WTC11 (cell line): ENCODE measurements at regions not wholly inside any gene's neighbourhood (a gene's known extent, or its start where the extent isn't known, plus 50 kb on each side); places are given as distances from the start of the nearest gene placed in this dataset.

Experiments used
- ATAC-seq: fragments of 200-7000 bp; cut with Tn5 transposase; 2 replicates; pipeline ENCODE4 v1.10.0; 2021; ENCODE audit warnings: mild to moderate bottlenecking, moderate library complexity
- CTCF ChIA-PET: fragments of 300-600 bp; sonication (Branson Sonifier 250); formaldehyde crosslinking; loops from one replicate; lab custom pipeline; 2021; ENCODE audit warnings: antibody characterized with exemption; lab: Charles Lee
- POLR2A ChIA-PET: fragments of 350-600 bp; sonication (Branson Sonifier 250); formaldehyde crosslinking; loops from one replicate; lab custom pipeline; 2021; ENCODE audit warnings: antibody characterized with exemption; lab: Charles Lee
- DNase-seq: peaks from one replicate; pipeline ENCODE4 v3.0.0; 2021; ENCODE audit warnings: low spot score
- H3K27ac Mint-ChIP-seq: 2 replicates; pipeline ENCODE4 v1.8.0; 2021; ENCODE audit warnings: mixed read lengths
- H3K27me3 Mint-ChIP-seq: 2 replicates; pipeline ENCODE4 v1.8.0; 2021; ENCODE audit warnings: low read depth, mild to moderate bottlenecking, moderate library complexity, mixed read lengths
- H3K36me3 Mint-ChIP-seq: 2 replicates; pipeline ENCODE4 v1.8.0; 2021; ENCODE audit warnings: mixed read lengths
- H3K4me1 Mint-ChIP-seq: 2 replicates; pipeline ENCODE4 v1.8.0; 2022; ENCODE audit warnings: mixed read lengths
- H3K4me3 Mint-ChIP-seq: 2 replicates; pipeline ENCODE4 v1.8.0; 2021; ENCODE audit warnings: mild to moderate bottlenecking, moderate library complexity, mixed read lengths
- H3K9me3 Mint-ChIP-seq: 2 replicates; pipeline ENCODE4 v1.8.0; 2021; ENCODE audit warnings: mixed read lengths
- ATF1 ChIP-seq: sonication (generic); formaldehyde crosslinking; IDR thresholded peaks from 2 replicates; pipeline ENCODE4 v1.8.1; 2023; ENCODE audit warnings: mild to moderate bottlenecking, moderate library complexity, missing genetic modification reagents
- CREM ChIP-seq: sonication (generic); formaldehyde crosslinking; IDR thresholded peaks from 2 replicates; pipeline ENCODE4 v1.8.1; 2022; ENCODE audit warnings: mild to moderate bottlenecking, missing genetic modification reagents, moderate library complexity
- EMX1 ChIP-seq: fragments of 250-450 bp; sonication (Bioruptor Pico); IDR thresholded peaks from 2 replicates; pipeline ENCODE4 v1.8.0; 2021; ENCODE audit warnings: mild to moderate bottlenecking
- ESRRA ChIP-seq: sonication (generic); formaldehyde crosslinking; IDR thresholded peaks from 2 replicates; pipeline ENCODE4 v1.8.1; 2022; ENCODE audit warnings: mild to moderate bottlenecking, missing genetic modification reagents, borderline replicate concordance
- FOXK1 ChIP-seq: sonication (generic); formaldehyde crosslinking; IDR thresholded peaks from 2 replicates; pipeline ENCODE4 v1.8.0; 2022; ENCODE audit warnings: mild to moderate bottlenecking, moderate library complexity, missing genetic modification reagents
- NFE2L1 ChIP-seq: sonication (generic); formaldehyde crosslinking; IDR thresholded peaks from 2 replicates; pipeline ENCODE4 v1.8.1; 2023; ENCODE audit warnings: missing genetic modification reagents
- NFYB ChIP-seq: sonication (generic); formaldehyde crosslinking; conservative IDR thresholded peaks from 2 replicates; pipeline ENCODE4 v1.8.0; 2022; ENCODE audit warnings: low read depth, missing genetic modification reagents
- SMAD3 ChIP-seq: sonication (generic); formaldehyde crosslinking; IDR thresholded peaks from 2 replicates; pipeline ENCODE4 v1.8.0; 2022; ENCODE audit warnings: missing genetic modification reagents, mild to moderate bottlenecking, borderline replicate concordance
- SOX15 ChIP-seq: fragments of 250-450 bp; sonication (Bioruptor Pico); IDR thresholded peaks from 2 replicates; pipeline ENCODE4 v1.9.0; 2021; ENCODE audit warnings: mild to moderate bottlenecking
- TEAD1 ChIP-seq: sonication (generic); formaldehyde crosslinking; IDR thresholded peaks from 2 replicates; pipeline ENCODE4 v1.8.0; 2022; ENCODE audit warnings: mild to moderate bottlenecking, missing genetic modification reagents
- ZNF671 ChIP-seq: fragments of 250-450 bp; sonication (Bioruptor Pico); IDR thresholded peaks from 2 replicates; pipeline ENCODE4 v1.8.0; 2021; ENCODE audit warnings: mild to moderate bottlenecking
- TF ChIP-seq, protein P1 (sequence below): sonication (generic); formaldehyde crosslinking; IDR thresholded peaks from 2 replicates; pipeline ENCODE4 v1.8.1; 2022; ENCODE audit warnings: low read depth, mild to moderate bottlenecking, moderate library complexity, missing genetic modification reagents, borderline replicate concordance
- TF ChIP-seq, protein P2 (sequence below): sonication (generic); formaldehyde crosslinking; IDR thresholded peaks from 2 replicates; pipeline ENCODE4 v1.8.1; 2023; ENCODE audit warnings: mild to moderate bottlenecking, missing genetic modification reagents, moderate library complexity
- TF ChIP-seq, protein P3 (sequence below): sonication (generic); formaldehyde crosslinking; IDR thresholded peaks from 2 replicates; pipeline ENCODE4 v1.8.0; 2022; ENCODE audit warnings: missing genetic modification reagents
- TF ChIP-seq, protein P4 (sequence below): fragments of 250-450 bp; sonication (Bioruptor Pico); IDR thresholded peaks from 2 replicates; pipeline ENCODE4 v1.8.0; 2021; ENCODE audit warnings: mild to moderate bottlenecking
- TF ChIP-seq, protein P5 (sequence below): sonication (generic); formaldehyde crosslinking; IDR thresholded peaks from 2 replicates; pipeline ENCODE4 v1.8.1; 2023; ENCODE audit warnings: mild to moderate bottlenecking, missing genetic modification reagents
- TF ChIP-seq, protein P6 (sequence below): fragments of 250-450 bp; sonication (Bioruptor Pico); conservative IDR thresholded peaks from 2 replicates; pipeline ENCODE4 v1.9.0; 2021; ENCODE audit warnings: mild to moderate bottlenecking
- TF ChIP-seq, protein P7 (sequence below): sonication (generic); formaldehyde crosslinking; conservative IDR thresholded peaks from 2 replicates; pipeline ENCODE4 v1.8.1; 2023; ENCODE audit warnings: mild to moderate bottlenecking, low read depth, missing genetic modification reagents, moderate library complexity
- TF ChIP-seq, protein P8 (sequence below): sonication (generic); formaldehyde crosslinking; IDR thresholded peaks from 2 replicates; pipeline ENCODE4 v1.8.1; 2023; ENCODE audit warnings: mild to moderate bottlenecking, missing genetic modification reagents, borderline replicate concordance

DNA sequence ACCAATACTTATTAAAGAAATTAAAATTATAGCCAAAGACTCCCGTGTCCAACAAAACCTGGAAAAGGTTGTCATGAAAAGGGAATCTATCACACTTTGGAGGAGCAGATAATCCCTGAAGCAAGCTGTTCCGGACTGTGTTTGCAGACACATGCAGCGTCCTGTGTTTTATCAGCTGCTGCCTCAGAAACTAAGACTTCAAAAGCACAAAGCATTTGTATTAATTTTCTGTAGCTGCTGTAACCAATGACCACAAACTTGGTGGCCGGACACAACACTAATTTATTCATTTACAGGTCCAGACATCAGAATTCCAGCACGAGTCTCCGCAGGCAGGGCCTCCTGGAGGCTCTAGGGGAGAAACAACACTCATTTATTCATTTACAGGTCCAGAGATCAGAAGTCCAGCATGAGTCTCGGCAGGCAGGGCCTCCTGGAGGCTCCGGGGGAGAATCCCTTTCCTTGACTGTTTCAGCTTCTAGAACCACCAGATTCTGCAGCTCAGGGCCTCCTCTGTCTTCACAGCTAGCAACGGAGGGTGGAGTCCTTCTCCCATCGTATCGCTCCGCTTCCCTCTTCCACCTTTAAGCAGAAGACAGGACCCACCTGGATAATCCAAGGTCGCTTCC lies 465.3 kb downstream of the BRD1 start:
- Mint-ChIP-seq H3K27ac (no peak overlapping the region), H3K27me3 (no peaks in the 10 kb centered on the region), H3K9me3 (no peaks in the 10 kb centered on the region), H3K36me3 (no peaks in the 10 kb centered on the region), H3K4me3 (no peak overlapping the region), H3K4me1 (no peaks in the 10 kb centered on the region)
- no peak for TF ChIP-seq SMAD3
- TF ChIP-seq, protein P1, sequence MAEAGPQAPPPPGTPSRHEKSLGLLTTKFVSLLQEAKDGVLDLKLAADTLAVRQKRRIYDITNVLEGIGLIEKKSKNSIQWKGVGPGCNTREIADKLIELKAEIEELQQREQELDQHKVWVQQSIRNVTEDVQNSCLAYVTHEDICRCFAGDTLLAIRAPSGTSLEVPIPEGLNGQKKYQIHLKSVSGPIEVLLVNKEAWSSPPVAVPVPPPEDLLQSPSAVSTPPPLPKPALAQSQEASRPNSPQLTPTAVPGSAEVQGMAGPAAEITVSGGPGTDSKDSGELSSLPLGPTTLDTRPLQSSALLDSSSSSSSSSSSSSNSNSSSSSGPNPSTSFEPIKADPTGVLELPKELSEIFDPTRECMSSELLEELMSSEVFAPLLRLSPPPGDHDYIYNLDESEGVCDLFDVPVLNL: no peak
- TF ChIP-seq, protein P2, sequence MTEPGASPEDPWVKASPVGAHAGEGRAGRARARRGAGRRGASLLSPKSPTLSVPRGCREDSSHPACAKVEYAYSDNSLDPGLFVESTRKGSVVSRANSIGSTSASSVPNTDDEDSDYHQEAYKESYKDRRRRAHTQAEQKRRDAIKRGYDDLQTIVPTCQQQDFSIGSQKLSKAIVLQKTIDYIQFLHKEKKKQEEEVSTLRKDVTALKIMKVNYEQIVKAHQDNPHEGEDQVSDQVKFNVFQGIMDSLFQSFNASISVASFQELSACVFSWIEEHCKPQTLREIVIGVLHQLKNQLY (CRISPR knock-in tag): no peak
- no peak for TF ChIP-seq ESRRA (CRISPR knock-in tag)
- TF ChIP-seq CREM (CRISPR knock-in tag): no peak
- TF ChIP-seq SOX15 (CRISPR knock-in tag): no peak
- TF ChIP-seq, protein P3, sequence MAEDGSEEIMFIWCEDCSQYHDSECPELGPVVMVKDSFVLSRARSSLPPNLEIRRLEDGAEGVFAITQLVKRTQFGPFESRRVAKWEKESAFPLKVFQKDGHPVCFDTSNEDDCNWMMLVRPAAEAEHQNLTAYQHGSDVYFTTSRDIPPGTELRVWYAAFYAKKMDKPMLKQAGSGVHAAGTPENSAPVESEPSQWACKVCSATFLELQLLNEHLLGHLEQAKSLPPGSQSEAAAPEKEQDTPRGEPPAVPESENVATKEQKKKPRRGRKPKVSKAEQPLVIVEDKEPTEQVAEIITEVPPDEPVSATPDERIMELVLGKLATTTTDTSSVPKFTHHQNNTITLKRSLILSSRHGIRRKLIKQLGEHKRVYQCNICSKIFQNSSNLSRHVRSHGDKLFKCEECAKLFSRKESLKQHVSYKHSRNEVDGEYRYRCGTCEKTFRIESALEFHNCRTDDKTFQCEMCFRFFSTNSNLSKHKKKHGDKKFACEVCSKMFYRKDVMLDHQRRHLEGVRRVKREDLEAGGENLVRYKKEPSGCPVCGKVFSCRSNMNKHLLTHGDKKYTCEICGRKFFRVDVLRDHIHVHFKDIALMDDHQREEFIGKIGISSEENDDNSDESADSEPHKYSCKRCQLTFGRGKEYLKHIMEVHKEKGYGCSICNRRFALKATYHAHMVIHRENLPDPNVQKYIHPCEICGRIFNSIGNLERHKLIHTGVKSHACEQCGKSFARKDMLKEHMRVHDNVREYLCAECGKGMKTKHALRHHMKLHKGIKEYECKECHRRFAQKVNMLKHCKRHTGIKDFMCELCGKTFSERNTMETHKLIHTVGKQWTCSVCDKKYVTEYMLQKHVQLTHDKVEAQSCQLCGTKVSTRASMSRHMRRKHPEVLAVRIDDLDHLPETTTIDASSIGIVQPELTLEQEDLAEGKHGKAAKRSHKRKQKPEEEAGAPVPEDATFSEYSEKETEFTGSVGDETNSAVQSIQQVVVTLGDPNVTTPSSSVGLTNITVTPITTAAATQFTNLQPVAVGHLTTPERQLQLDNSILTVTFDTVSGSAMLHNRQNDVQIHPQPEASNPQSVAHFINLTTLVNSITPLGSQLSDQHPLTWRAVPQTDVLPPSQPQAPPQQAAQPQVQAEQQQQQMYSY (CRISPR knock-in tag): no peak
- TF ChIP-seq ZNF671 (CRISPR knock-in tag): no peak
- TF ChIP-seq NFYB (CRISPR knock-in tag): no peak
- no peak for TF ChIP-seq TEAD1
- TF ChIP-seq FOXK1 (CRISPR knock-in tag): no peak
- TF ChIP-seq, protein P4, sequence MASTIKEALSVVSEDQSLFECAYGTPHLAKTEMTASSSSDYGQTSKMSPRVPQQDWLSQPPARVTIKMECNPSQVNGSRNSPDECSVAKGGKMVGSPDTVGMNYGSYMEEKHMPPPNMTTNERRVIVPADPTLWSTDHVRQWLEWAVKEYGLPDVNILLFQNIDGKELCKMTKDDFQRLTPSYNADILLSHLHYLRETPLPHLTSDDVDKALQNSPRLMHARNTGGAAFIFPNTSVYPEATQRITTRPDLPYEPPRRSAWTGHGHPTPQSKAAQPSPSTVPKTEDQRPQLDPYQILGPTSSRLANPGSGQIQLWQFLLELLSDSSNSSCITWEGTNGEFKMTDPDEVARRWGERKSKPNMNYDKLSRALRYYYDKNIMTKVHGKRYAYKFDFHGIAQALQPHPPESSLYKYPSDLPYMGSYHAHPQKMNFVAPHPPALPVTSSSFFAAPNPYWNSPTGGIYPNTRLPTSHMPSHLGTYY: no peak
- DNase-seq (no peak), ATAC-seq (no peak)
- ChIA-PET CTCF (no interaction called here), POLR2A (no interaction called here)

DNA sequence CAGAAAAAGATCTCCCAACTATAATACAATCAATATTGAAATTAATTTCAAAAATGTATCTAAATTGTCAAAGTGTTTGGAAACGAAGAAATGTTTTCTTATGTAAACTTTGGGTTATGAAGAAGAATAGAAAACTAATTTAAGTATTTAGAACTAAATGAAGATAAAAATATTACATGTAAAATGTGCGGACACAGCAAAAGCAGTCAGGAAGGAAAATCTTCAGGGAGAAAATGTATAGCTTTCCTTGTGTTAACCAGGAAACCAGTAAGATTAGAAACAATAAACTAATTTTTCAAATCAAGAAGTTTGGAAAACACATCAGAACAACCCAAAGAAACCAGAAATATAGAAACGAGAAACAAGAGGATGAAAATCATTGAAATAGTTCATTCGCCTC lies 466.5 kb downstream of the BRD1 start:
- H3K4me3 Mint-ChIP-seq: no peak overlapping the region
- no peak for DNase-seq
- CTCF ChIA-PET: no interaction called here
- POLR2A ChIA-PET: no interaction called here
- no peak for ATAC-seq
- H3K4me1 Mint-ChIP-seq: no peaks in the 10 kb centered on the region
- H3K27ac Mint-ChIP-seq: no peak overlapping the region
- no peaks in the 10 kb centered on the region for H3K27me3 Mint-ChIP-seq
- H3K36me3 Mint-ChIP-seq: no peaks in the 10 kb centered on the region
- no peaks in the 10 kb centered on the region for H3K9me3 Mint-ChIP-seq
- TF ChIP-seq ATF1 (no peak), SOX15 (CRISPR knock-in tag) (no peak), NFE2L1 (CRISPR knock-in tag) (no peak), EMX1 (CRISPR knock-in tag) (no peak)
- TF ChIP-seq, protein P5, sequence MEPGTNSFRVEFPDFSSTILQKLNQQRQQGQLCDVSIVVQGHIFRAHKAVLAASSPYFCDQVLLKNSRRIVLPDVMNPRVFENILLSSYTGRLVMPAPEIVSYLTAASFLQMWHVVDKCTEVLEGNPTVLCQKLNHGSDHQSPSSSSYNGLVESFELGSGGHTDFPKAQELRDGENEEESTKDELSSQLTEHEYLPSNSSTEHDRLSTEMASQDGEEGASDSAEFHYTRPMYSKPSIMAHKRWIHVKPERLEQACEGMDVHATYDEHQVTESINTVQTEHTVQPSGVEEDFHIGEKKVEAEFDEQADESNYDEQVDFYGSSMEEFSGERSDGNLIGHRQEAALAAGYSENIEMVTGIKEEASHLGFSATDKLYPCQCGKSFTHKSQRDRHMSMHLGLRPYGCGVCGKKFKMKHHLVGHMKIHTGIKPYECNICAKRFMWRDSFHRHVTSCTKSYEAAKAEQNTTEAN: no peak
- TF ChIP-seq, protein P6, sequence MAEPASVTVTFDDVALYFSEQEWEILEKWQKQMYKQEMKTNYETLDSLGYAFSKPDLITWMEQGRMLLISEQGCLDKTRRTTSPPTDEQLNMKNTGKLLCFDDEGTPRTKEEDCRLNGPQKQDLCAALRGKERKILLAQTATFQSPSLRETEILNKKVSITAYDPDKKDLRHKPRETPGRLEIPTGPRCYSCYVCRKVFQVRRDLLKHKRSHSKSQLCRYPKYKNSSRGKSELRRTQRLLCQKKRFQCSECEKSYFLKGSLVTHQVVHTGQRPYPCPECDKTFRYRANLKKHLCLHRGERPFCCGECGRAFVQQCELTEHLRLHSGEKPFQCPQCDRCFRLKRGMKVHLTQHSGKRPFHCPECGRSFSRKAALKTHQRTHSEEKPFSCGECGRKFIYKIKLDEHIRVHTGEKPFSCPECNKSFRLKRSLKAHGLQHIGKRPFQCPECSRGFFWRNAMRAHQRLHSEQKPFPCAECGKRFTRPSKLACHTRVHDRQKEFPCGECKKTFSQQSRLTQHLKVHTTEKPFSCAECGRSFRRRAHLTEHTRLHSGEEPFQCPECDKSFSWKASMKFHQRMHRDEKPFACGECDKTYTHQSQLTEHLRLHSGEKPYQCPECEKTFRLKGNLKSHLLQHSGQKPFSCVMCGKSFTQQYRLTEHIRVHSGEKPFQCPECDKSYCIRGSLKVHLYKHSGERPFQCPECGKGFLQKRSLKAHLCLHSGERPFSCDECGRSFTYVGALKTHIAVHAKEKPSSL: no peak
- TF ChIP-seq, protein P7, sequence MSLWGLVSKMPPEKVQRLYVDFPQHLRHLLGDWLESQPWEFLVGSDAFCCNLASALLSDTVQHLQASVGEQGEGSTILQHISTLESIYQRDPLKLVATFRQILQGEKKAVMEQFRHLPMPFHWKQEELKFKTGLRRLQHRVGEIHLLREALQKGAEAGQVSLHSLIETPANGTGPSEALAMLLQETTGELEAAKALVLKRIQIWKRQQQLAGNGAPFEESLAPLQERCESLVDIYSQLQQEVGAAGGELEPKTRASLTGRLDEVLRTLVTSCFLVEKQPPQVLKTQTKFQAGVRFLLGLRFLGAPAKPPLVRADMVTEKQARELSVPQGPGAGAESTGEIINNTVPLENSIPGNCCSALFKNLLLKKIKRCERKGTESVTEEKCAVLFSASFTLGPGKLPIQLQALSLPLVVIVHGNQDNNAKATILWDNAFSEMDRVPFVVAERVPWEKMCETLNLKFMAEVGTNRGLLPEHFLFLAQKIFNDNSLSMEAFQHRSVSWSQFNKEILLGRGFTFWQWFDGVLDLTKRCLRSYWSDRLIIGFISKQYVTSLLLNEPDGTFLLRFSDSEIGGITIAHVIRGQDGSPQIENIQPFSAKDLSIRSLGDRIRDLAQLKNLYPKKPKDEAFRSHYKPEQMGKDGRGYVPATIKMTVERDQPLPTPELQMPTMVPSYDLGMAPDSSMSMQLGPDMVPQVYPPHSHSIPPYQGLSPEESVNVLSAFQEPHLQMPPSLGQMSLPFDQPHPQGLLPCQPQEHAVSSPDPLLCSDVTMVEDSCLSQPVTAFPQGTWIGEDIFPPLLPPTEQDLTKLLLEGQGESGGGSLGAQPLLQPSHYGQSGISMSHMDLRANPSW: no peak
- TF ChIP-seq, protein P8, sequence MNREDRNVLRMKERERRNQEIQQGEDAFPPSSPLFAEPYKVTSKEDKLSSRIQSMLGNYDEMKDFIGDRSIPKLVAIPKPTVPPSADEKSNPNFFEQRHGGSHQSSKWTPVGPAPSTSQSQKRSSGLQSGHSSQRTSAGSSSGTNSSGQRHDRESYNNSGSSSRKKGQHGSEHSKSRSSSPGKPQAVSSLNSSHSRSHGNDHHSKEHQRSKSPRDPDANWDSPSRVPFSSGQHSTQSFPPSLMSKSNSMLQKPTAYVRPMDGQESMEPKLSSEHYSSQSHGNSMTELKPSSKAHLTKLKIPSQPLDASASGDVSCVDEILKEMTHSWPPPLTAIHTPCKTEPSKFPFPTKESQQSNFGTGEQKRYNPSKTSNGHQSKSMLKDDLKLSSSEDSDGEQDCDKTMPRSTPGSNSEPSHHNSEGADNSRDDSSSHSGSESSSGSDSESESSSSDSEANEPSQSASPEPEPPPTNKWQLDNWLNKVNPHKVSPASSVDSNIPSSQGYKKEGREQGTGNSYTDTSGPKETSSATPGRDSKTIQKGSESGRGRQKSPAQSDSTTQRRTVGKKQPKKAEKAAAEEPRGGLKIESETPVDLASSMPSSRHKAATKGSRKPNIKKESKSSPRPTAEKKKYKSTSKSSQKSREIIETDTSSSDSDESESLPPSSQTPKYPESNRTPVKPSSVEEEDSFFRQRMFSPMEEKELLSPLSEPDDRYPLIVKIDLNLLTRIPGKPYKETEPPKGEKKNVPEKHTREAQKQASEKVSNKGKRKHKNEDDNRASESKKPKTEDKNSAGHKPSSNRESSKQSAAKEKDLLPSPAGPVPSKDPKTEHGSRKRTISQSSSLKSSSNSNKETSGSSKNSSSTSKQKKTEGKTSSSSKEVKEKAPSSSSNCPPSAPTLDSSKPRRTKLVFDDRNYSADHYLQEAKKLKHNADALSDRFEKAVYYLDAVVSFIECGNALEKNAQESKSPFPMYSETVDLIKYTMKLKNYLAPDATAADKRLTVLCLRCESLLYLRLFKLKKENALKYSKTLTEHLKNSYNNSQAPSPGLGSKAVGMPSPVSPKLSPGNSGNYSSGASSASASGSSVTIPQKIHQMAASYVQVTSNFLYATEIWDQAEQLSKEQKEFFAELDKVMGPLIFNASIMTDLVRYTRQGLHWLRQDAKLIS (CRISPR knock-in tag): no peak
